ENCODE measurements at regions not wholly inside any gene's neighbourhood (a gene's known extent, or its start where the extent isn't known, plus 50 kb on each side); places are given as distances from the start of the nearest gene placed in this dataset.

DNA sequence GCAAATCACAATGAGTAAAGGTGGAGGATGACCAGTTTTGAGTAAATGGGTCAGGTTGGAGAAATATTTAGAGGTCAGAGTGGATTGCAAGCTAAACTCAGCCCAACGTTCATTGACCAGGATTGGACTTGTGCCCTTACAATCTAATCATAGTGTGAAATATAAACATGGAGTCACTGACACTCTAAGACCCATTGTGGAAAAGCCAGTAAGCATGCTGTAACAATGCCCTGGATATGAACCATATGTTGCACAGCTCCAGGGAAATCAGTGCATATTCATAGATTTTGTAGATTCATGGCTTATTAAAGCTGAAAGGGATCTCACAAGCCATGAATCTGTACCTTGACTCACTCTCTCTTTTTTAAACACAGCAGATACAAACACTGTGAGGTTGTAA is 660.2 kb upstream of the LMCD1 start:
- TF ChIP-seq CTCF (IDR thresholded peaks at IDR 0.05; ENCODE audit: poor library complexity, severe bottlenecking) = no peak
- TF ChIP-seq, protein P1, sequence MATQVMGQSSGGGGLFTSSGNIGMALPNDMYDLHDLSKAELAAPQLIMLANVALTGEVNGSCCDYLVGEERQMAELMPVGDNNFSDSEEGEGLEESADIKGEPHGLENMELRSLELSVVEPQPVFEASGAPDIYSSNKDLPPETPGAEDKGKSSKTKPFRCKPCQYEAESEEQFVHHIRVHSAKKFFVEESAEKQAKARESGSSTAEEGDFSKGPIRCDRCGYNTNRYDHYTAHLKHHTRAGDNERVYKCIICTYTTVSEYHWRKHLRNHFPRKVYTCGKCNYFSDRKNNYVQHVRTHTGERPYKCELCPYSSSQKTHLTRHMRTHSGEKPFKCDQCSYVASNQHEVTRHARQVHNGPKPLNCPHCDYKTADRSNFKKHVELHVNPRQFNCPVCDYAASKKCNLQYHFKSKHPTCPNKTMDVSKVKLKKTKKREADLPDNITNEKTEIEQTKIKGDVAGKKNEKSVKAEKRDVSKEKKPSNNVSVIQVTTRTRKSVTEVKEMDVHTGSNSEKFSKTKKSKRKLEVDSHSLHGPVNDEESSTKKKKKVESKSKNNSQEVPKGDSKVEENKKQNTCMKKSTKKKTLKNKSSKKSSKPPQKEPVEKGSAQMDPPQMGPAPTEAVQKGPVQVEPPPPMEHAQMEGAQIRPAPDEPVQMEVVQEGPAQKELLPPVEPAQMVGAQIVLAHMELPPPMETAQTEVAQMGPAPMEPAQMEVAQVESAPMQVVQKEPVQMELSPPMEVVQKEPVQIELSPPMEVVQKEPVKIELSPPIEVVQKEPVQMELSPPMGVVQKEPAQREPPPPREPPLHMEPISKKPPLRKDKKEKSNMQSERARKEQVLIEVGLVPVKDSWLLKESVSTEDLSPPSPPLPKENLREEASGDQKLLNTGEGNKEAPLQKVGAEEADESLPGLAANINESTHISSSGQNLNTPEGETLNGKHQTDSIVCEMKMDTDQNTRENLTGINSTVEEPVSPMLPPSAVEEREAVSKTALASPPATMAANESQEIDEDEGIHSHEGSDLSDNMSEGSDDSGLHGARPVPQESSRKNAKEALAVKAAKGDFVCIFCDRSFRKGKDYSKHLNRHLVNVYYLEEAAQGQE (IDR thresholded peaks at IDR 0.05; ENCODE audit: borderline replicate concordance) = no peak
- no peak for TF ChIP-seq MXI1 (conservative IDR thresholded peaks at IDR 0.05; ENCODE audit: poor library complexity, severe bottlenecking)
